Liver (tissue), 8 donors: ENCODE measurements at regions not wholly inside any gene's neighbourhood (a gene's known extent, or its start where the extent isn't known, plus 50 kb on each side); places are given as distances from the start of the nearest gene placed in this dataset.

Experiments
- DNase-seq: peaks from one replicate; pipeline ENCODE4 v3.0.0-alpha.2; 2017; ENCODE audit warnings: low spot score
- H3K27ac ChIP-seq, 2 donors: one replicate each; pipeline ENCODE4 v1.7.0; 2013; ENCODE audit warnings: inconsistent platforms in 2 of 2, low read length in 2 of 2, control low read depth in 1 of 2, low read depth in 1 of 2, mild to moderate bottlenecking in 1 of 2
- H3K27me3 ChIP-seq, 4 donors: one replicate each; pipeline versions ENCODE4 v1.6.1 to v1.7.0; 2013; ENCODE audit warnings: low read length in 3 of 4, inconsistent platforms in 1 of 4, mild to moderate bottlenecking in 1 of 4, moderate library complexity in 1 of 4; ENCODE audit not compliant: control insufficient read depth in 4 of 4, insufficient read depth in 4 of 4
- H3K36me3 ChIP-seq, 4 donors: one replicate each; pipeline versions ENCODE4 v1.6.1 to v1.7.0; 2013; ENCODE audit warnings: low read length in 3 of 4, mild to moderate bottlenecking in 3 of 4, low read depth in 1 of 4, moderate library complexity in 1 of 4; ENCODE audit not compliant: control insufficient read depth in 4 of 4, insufficient read depth in 3 of 4
- H3K4me1 ChIP-seq, 4 donors: one replicate each; pipeline versions ENCODE4 v1.6.1 to v1.7.0; 2013; ENCODE audit warnings: low read length in 3 of 4, mild to moderate bottlenecking in 3 of 4, moderate library complexity in 1 of 4; ENCODE audit not compliant: control insufficient read depth in 4 of 4, insufficient read depth in 4 of 4
- H3K4me3 ChIP-seq, 3 donors: one replicate each; pipeline versions ENCODE4 v1.6.1 to v1.7.0; 2013; ENCODE audit warnings: low read length in 3 of 3, control low read depth in 1 of 3, low read depth in 1 of 3, mild to moderate bottlenecking in 1 of 3
- H3K9ac ChIP-seq, 2 donors: one replicate each; pipeline ENCODE4 v1.7.0; 2013; ENCODE audit warnings: low read length in 2 of 2, mild to moderate bottlenecking in 2 of 2, moderate library complexity in 2 of 2, control low read depth in 1 of 2, low read depth in 1 of 2
- H3K9me3 ChIP-seq, 4 donors: one replicate each; pipeline versions ENCODE4 v1.6.1 to v1.7.0; 2013; ENCODE audit warnings: low read length in 3 of 4; ENCODE audit not compliant: control insufficient read depth in 4 of 4
- ATF3 ChIP-seq: IDR thresholded peaks from 2 replicates; pipeline ENCODE4 v1.6.1; 2016; ENCODE audit warnings: antibody characterized with exemption
- CTCF ChIP-seq: fragments of 150-350 bp; IDR thresholded peaks from 2 replicates; pipeline ENCODE4 v1.5.1; 2017; ENCODE audit warnings: improper control_type of control experiment, low read depth, low read length; ENCODE audit not compliant: missing input control
- EGR1 ChIP-seq, 2 donors: IDR thresholded peaks; 2 replicates each; pipeline ENCODE4 v1.6.1; 2016 to 2018; ENCODE audit warnings: antibody characterized with exemption in 2 of 2, low read depth in 2 of 2
- FOXA1 ChIP-seq: IDR thresholded peaks from 2 replicates; pipeline ENCODE4 v1.6.1; 2016; ENCODE audit warnings: antibody characterized with exemption
- FOXA2 ChIP-seq: IDR thresholded peaks from 2 replicates; pipeline ENCODE4 v1.6.1; 2016; ENCODE audit warnings: antibody characterized with exemption
- GABPA ChIP-seq, 2 donors: IDR thresholded peaks in 1 of 2; conservative IDR thresholded peaks in 1 of 2; 2 replicates each; pipeline ENCODE4 v1.6.1; 2016; ENCODE audit warnings: antibody characterized with exemption in 2 of 2, mild to moderate bottlenecking in 1 of 2, moderate library complexity in 1 of 2
- HNF4A ChIP-seq, 2 donors: conservative IDR thresholded peaks; 2 replicates each; pipeline ENCODE4 v1.6.1; 2016; ENCODE audit warnings: antibody characterized with exemption in 2 of 2, mild to moderate bottlenecking in 2 of 2
- HNF4G ChIP-seq: IDR thresholded peaks from 2 replicates; pipeline ENCODE4 v1.6.1; 2016; ENCODE audit warnings: antibody characterized with exemption
- JUND ChIP-seq, 2 donors: IDR thresholded peaks; 2 replicates each; pipeline ENCODE4 v1.6.1; 2016; ENCODE audit warnings: antibody characterized with exemption in 2 of 2
- MAX ChIP-seq: IDR thresholded peaks from 2 replicates; pipeline ENCODE4 v1.6.1; 2016; ENCODE audit warnings: antibody characterized with exemption
- NR2F2 ChIP-seq: IDR thresholded peaks from 2 replicates; pipeline ENCODE4 v1.6.1; 2016; ENCODE audit warnings: antibody characterized with exemption
- RAD21 ChIP-seq, 2 donors: IDR thresholded peaks; 2 replicates each; pipeline ENCODE4 v1.6.1; 2016; ENCODE audit warnings: antibody characterized with exemption in 2 of 2, mild to moderate bottlenecking in 2 of 2
- REST ChIP-seq: IDR thresholded peaks from 2 replicates; pipeline ENCODE4 v1.6.1; 2016; ENCODE audit warnings: antibody characterized with exemption, mild to moderate bottlenecking
- RXRA ChIP-seq, 2 donors: IDR thresholded peaks; 2 replicates each; pipeline ENCODE4 v1.6.1; 2017 to 2018; ENCODE audit warnings: antibody characterized with exemption in 2 of 2, mild to moderate bottlenecking in 1 of 2
- SP1 ChIP-seq: IDR thresholded peaks from 2 replicates; pipeline ENCODE4 v1.6.1; 2018; ENCODE audit warnings: antibody characterized with exemption, mild to moderate bottlenecking
- TAF1 ChIP-seq: conservative IDR thresholded peaks from 2 replicates; pipeline ENCODE4 v1.6.1; 2016; ENCODE audit warnings: antibody characterized with exemption, mild to moderate bottlenecking
- YY1 ChIP-seq: IDR thresholded peaks from 2 replicates; pipeline ENCODE4 v1.6.1; 2016; ENCODE audit warnings: antibody characterized with exemption, mild to moderate bottlenecking
- ZBTB33 ChIP-seq: IDR thresholded peaks from 2 replicates; pipeline ENCODE4 v1.6.1; 2016; ENCODE audit warnings: antibody characterized with exemption
- WGBS: extraction: QIAGEN DNeasy Blood & Tissue Kit; methylation state at CpG from one replicate; pipeline ENCODE4 v1.1.7; 2013; 5-methylcytosine and 5-hydroxymethylcytosine counted together
- donor health status: healthy.
- donor health status: healthy.
- donor health status: healthy.
- donor health status: healthy.
- donor health status: healthy.

GRCh38 chr4:17134100-17134499 is 235.7 kb upstream of the LDB2 start:
- Histone ChIP-seq H3K4me3 (no peak overlapping the region), H3K27ac (no peak overlapping the region), H3K27me3 (no peaks in the 10 kb centered on the region), H3K4me1 (no peaks in the 10 kb centered on the region), H3K36me3 (no peaks in the 10 kb centered on the region), H3K9me3 (peaks cover 2 to 3% (median 2%) of the 10 kb centered on the region in 4 donors), H3K9ac (no peak overlapping the region)
- DNase-seq: no peak
- TF ChIP-seq RAD21 (IDR thresholded peaks at IDR 0.05): no peak
- WGBS: 88% methylated on average over 3 of the region's 3 CpGs

GRCh38 chr4:17132226-17132625 is 233.8 kb upstream of the LDB2 start:
- Histone ChIP-seq H3K27ac (no peak overlapping the region), H3K27me3 (no peaks in the 10 kb centered on the region), H3K4me3 (no peak overlapping the region), H3K36me3 (no peaks in the 10 kb centered on the region), H3K4me1 (no peaks in the 10 kb centered on the region), H3K9ac (no peak overlapping the region), H3K9me3 (no peaks in the 10 kb centered on the region)
- WGBS: 75% methylated on average over 2 of the region's 2 CpGs
- no peak for TF ChIP-seq ZBTB33
- no peak for TF ChIP-seq EGR1 (IDR thresholded peaks at IDR 0.05; ENCODE audit: low read depth in 2 of 2)
- DNase-seq: no peak

GRCh38 chr4:17128268-17128667 is 229.8 kb upstream of the LDB2 start:
- Histone ChIP-seq H3K9me3 (no peaks in the 10 kb centered on the region), H3K9ac (no peak overlapping the region), H3K27me3 (no peaks in the 10 kb centered on the region), H3K27ac (no peak overlapping the region), H3K4me3 (no peak overlapping the region), H3K4me1 (no peaks in the 10 kb centered on the region), H3K36me3 (no peaks in the 10 kb centered on the region)
- no peak for DNase-seq
- WGBS: 62% methylated on average over 2 of the region's 2 CpGs
- no peak for TF ChIP-seq NR2F2
- TF ChIP-seq FOXA2: no peak
- no peak for TF ChIP-seq TAF1
- no peak for TF ChIP-seq JUND (IDR thresholded peaks at IDR 0.05)
- TF ChIP-seq ZBTB33: no peak
- no peak for TF ChIP-seq FOXA1
- no peak for TF ChIP-seq RXRA (IDR thresholded peaks at IDR 0.05)
- no peak for TF ChIP-seq REST
- TF ChIP-seq GABPA (IDR thresholded peaks at IDR 0.05 in 1 of 2, conservative IDR thresholded peaks at IDR 0.05 in 1 of 2): no peak
- no peak for TF ChIP-seq HNF4G
- no peak for TF ChIP-seq RAD21 (IDR thresholded peaks at IDR 0.05)
- no peak for TF ChIP-seq EGR1 (IDR thresholded peaks at IDR 0.05; ENCODE audit: low read depth in 2 of 2)
- no peak for TF ChIP-seq MAX
- no peak for TF ChIP-seq HNF4A (conservative IDR thresholded peaks at IDR 0.05)
- TF ChIP-seq ATF3: no peak
- no peak for TF ChIP-seq YY1
- TF ChIP-seq SP1: no peak
- no peak for TF ChIP-seq CTCF
